GM12865 (cell line): ENCODE measurements at regions not wholly inside any gene's neighbourhood (a gene's known extent, or its start where the extent isn't known, plus 50 kb on each side); places are given as distances from the start of the nearest gene placed in this dataset.

ENCODE experiments used
- DNase-seq: peaks from one replicate; pipeline ENCODE4 v3.0.0; 2010; ENCODE audit warnings: low read depth
- H3K4me3 ChIP-seq: 2 replicates; pipeline ENCODE4 v1.5.1; 2011; ENCODE audit warnings: mild to moderate bottlenecking, low read depth, low read length, control low read depth
- TF ChIP-seq, protein P1 (sequence below): IDR thresholded peaks from 2 replicates; pipeline ENCODE4 v1.5.1; 2011; ENCODE audit warnings: low read length, control low read depth, low read depth, inconsistent platforms; ENCODE audit not compliant: insufficient read depth; ENCODE audit errors: missing control alignments

DNA sequence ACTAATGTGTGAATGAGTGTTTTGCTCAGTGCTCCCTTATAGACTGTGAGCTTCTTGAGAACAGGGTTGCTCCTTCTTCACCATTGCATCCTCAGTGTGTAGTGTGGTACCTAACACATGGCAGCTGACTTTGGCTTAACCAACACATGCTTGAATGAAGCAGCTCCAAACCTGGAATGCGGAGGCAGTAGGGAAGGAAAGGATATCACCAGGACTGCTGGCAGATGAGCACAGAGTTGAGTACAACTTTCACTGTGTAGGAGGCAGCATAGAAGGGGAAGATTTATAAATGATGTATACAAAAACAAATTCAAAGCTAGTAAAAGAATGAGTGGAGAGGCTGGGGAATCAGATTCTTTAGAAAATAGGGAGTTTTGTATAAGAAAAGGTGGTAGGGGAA is 174.3 kb downstream of the SLIT2 start:
- no peak overlapping the region for H3K4me3 ChIP-seq
- DNase-seq, result no peak
- TF ChIP-seq, protein P1, sequence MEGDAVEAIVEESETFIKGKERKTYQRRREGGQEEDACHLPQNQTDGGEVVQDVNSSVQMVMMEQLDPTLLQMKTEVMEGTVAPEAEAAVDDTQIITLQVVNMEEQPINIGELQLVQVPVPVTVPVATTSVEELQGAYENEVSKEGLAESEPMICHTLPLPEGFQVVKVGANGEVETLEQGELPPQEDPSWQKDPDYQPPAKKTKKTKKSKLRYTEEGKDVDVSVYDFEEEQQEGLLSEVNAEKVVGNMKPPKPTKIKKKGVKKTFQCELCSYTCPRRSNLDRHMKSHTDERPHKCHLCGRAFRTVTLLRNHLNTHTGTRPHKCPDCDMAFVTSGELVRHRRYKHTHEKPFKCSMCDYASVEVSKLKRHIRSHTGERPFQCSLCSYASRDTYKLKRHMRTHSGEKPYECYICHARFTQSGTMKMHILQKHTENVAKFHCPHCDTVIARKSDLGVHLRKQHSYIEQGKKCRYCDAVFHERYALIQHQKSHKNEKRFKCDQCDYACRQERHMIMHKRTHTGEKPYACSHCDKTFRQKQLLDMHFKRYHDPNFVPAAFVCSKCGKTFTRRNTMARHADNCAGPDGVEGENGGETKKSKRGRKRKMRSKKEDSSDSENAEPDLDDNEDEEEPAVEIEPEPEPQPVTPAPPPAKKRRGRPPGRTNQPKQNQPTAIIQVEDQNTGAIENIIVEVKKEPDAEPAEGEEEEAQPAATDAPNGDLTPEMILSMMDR, result no peak

DNA sequence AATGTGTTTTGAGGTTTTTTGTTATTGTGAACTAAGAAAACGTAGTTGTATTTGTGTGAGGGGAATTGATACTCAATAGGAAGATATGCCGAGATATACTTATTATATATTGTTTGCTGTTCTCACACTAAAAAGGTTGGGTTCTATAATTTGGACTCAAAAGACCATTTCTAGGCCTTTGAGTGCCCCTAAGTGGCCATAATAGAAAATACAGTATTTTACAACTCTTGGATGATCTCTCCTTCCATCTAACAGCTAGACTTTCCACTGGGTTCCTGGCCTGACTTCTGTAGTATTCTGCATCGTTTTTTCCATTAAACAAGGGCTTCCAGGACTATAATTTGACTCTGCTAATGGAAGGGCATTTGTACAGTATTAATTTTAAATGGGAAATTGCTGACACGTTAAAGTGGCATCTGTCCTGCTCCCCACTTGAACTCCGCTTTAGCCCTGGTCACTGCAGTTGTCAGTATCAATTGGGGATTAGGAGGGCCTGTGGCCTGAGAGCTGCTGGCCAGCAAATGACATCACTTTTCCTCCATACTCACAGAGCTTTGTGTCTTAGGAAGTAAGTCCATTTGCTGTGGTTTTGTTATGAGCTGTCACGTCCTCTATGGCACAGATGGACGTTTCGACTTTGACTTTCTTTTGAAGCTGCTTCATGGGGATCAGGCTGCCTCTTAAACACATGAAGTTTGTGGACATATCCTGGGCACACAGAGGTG is 176.9 kb downstream of the SLIT2 start:
- H3K4me3 ChIP-seq, result no peak overlapping the region
- TF ChIP-seq, protein P1, result peak; percentile 24
- DNase-seq, result peak; percentile 16

DNA sequence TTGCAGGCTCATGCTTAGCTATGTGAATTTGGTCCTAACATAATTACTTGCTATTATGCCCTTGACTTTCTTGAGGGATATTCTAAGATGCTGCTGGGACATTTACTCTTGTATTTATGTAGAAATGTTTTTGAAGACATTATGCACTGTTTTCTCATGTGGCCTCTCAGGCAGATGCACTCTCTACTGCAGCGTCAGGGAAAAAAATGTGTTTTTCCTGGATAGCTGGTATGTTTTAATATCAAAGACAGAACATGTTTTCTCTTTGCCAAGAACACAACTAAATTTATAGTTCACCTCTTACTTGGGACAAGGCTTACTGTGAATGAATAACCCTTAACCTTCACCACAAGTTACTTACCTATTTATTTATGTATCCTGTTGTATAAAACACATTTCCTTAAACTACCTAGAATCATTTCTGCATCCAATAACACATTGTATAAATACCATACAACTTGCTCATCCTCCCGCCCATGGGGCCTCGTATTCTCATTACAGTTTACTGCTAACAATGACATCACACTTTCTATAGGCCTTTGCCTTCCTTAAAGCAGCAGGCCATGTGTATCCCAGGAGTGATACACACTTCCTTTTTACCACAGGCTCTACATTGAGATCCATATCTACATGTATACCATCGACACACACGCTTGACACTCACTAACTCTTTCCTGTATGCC is 178.7 kb downstream of the SLIT2 start:
- H3K4me3 ChIP-seq, result no peak overlapping the region
- TF ChIP-seq, protein P1, result no peak
- no peak for DNase-seq

DNA sequence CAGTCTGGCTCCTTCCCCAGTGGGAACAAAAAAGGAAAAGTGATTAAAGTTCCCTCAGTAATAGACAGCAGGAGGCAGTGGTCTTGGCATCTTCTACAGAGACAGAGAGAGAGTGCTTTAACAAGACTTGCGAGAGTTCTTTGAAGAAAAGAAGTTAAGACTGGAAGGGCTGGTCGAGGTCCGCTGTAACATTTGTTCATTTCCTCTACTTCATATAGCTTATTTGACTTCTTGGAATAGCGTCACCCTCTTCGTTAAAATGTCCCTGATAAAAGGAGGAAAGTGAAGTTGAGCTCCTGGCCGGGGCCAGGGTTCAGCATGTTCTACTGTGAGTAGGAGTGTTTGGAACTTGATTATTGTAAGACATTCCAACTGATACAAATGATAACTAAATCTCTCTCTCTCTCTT is 179.8 kb downstream of the SLIT2 start:
- TF ChIP-seq, protein P1, result no peak
- DNase-seq, result no peak
- no peak overlapping the region for H3K4me3 ChIP-seq

DNA sequence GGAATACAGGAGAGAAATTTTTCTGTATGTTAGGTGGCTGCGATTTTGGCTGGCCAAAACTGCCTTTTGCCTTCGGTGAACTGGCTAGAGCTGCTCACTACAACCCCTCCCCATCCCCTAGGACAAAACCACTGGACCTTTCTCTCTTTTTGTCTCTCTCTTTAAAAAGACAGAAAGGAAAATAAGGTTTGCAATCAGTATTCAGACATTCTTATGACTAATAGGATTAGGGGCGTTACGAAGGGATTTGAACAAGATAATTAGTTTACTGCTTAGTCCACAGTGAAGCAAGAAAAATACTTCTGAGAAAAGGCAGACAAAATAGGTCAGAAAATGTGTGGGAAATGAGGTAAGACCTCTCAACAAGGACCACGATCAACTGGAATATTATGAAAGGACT is 180.4 kb downstream of the SLIT2 start:
- H3K4me3 ChIP-seq, result no peak overlapping the region
- DNase-seq, result no peak
- TF ChIP-seq, protein P1, result no peak

DNA sequence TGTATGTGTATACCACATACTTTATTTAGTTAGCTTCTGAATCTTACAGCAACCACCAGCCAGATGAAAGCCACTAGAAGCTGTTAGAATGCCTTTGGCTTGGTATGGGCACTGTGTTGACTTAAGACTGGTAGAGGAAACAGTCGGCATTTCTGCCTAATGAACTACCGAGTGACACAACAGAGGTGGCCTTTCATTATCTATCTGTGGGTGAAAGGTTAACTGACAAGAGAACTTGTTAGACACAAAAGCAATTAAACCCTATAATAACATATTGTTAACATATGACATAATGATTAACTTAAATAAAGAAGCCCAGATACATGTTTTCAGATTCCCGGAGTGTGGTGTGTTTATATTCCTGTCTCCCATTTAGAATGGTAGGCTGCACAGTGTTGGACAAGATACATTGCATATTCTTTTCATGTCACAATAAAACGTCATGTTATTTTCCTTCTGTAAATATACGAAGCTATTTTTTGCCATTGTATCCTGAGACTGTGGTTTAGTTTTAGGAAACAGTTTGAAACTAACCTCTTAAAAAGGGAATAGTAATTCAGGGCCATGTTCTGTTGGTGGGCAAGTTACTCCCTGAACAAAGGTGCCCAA is 181.5 kb downstream of the SLIT2 start:
- TF ChIP-seq, protein P1, result no peak
- no peak overlapping the region for H3K4me3 ChIP-seq
- DNase-seq, result no peak
